ENCODE measurements at regions not wholly inside any gene's neighbourhood (a gene's known extent, or its start where the extent isn't known, plus 50 kb on each side); places are given as distances from the start of the nearest gene placed in this dataset.
"Not testable (repeated sequence)": the region's sequence is repeated elsewhere in the genome, so short reads cannot be mapped to it uniquely, and the experiment has no call there.

DNA sequence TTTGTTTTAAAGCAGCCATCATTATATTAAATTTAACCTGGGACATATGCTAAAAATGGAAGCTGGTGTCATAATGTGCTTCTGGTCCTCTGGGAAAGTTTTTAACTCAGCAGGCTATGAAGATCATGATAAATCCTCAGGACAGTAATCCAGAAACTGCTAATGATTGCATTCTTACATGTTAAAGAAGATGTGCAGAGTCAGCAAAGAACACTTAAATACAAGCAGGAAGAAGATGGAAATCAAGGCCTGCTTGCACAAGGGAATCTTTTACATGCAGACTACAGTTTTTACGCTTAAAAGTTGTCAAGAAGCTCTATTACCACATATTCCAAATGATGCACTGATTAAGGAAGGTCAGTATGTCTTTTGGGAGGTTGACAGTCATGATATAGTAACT, 246.0 kb upstream of the PTPRD start:
- TF ChIP-seq, protein P1, sequence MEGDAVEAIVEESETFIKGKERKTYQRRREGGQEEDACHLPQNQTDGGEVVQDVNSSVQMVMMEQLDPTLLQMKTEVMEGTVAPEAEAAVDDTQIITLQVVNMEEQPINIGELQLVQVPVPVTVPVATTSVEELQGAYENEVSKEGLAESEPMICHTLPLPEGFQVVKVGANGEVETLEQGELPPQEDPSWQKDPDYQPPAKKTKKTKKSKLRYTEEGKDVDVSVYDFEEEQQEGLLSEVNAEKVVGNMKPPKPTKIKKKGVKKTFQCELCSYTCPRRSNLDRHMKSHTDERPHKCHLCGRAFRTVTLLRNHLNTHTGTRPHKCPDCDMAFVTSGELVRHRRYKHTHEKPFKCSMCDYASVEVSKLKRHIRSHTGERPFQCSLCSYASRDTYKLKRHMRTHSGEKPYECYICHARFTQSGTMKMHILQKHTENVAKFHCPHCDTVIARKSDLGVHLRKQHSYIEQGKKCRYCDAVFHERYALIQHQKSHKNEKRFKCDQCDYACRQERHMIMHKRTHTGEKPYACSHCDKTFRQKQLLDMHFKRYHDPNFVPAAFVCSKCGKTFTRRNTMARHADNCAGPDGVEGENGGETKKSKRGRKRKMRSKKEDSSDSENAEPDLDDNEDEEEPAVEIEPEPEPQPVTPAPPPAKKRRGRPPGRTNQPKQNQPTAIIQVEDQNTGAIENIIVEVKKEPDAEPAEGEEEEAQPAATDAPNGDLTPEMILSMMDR (IDR thresholded peaks at IDR 0.05; ENCODE audit: low read depth, low read length): no peak
- no peak for DNase-seq (ENCODE audit: extremely low read depth, low read depth)

DNA sequence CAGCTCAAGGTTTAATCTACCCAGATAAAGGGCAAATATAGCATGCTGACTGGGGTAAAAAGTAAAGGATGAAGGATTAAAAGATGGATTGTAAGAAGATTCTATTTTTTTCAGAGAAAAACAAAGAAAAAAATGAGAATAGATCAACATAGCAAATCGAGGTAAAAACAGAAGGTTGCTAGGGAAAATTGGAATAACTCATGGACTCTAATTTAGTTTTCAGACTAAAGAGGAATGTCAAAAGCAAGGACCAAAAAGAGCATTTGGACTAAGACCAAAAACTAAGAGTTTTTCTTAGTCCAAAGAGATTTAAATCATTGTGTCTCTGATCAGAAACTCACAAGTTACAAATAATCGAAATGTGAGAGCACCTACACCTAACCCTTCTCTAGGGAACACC, 250.7 kb upstream of the PTPRD start:
- TF ChIP-seq, protein P1 (IDR thresholded peaks at IDR 0.05; ENCODE audit: low read depth, low read length): no peak
- DNase-seq (ENCODE audit: extremely low read depth, low read depth): no peak

DNA sequence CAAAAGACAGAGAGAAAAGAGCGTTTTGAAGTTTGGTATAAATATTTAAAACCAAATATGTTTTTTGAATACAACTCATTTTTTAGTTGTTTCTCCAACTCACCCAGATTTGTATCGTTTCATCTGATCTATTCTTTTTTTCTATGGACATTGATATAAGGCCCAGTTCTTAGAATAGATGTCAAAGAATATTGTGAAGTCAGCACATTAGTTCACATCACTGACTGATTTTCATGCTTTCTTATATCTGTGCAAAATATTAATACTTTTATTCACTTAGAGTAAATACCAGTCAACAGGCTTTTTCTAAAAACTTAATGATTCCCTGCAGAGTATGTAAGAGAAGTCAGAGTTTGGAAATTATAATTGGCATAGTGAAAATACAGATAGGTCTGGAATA, 254.4 kb upstream of the PTPRD start:
- TF ChIP-seq, protein P1 (IDR thresholded peaks at IDR 0.05; ENCODE audit: low read depth, low read length): no peak
- DNase-seq (ENCODE audit: extremely low read depth, low read depth): no peak

DNA sequence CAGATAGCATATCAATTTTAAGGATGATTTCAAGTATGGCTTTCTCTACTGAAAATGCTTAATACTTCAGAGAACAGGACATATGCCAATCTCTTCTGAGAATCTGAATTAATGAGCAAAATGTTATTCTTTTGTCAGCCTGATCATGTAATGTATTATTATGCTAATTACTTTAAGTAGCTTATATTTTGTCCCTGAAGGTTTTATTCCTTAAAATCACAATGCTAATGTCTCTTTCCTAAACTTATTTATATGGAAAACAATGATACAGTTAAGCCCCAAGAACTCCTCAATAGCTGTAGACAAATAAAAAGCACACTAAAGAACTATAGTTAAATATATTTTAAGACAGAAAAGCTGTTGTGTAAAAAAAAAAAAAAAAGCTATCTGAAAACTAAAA, 256.9 kb upstream of the PTPRD start:
- TF ChIP-seq, protein P1 (IDR thresholded peaks at IDR 0.05; ENCODE audit: low read depth, low read length): no peak

DNA sequence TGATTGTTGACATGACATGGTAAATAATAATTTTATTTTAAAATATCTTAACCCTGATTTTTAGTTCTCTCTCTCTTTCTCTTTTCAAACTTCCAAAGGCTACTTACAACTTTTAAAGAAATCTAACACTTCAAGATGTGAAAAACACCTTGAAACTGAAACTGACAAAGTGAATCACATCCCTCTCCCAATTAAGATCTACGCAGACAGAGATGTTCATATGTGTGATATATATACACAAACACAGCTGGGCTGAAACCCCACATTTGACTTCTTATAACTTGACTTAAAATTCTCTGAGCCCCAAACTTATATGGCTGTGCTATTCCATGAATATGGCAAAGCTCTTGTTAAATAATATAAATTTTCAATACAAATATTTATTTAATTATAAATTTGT, 261.2 kb upstream of the PTPRD start:
- no peak for DNase-seq (ENCODE audit: extremely low read depth, low read depth)
- TF ChIP-seq, protein P1 (IDR thresholded peaks at IDR 0.05; ENCODE audit: low read depth, low read length): no peak

More for the DNA sequence above, 256.9 kb upstream of the PTPRD start:
- DNase-seq (ENCODE audit: extremely low read depth, low read depth): no peak

DNA sequence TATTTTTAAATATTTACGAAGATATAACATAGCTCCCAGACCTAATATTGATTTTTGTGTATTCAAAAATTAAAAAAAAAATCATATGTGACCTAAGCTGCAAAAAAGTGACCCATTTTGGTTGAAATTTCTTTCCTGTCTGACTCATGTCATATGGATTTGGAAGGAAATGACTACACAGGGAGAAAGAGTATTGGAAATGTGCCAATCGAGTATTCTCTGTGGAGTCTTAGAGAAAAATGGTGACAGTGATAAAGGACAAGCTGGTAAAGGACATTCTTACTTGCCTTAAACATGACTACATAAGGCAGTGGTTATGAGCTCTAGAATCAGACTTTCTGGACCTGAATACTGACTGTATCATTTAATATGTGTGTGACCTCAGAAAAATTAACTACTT, 262.9 kb upstream of the PTPRD start:
- DNase-seq (ENCODE audit: extremely low read depth, low read depth): no peak
- TF ChIP-seq, protein P1 (IDR thresholded peaks at IDR 0.05; ENCODE audit: low read depth, low read length): no peak

DNA sequence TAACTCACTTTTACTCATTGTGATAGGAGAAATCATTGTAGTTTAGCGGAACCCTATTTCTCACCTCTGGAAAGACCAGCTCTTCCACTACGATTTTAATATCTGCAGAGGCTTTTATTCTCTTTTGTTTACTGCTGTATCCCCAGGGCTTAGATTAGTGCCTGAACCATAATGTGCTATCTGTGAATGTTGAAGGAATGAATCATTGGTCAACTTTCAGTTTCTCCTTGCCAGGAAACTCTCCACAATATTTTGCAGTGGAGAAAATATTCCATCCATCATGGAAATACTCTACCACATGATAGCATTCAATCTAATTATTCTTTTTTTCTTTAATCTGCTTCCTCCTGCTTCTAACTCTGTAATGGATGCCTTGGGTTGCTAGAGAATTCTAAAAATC, 263.5 kb upstream of the PTPRD start:
- DNase-seq (ENCODE audit: extremely low read depth, low read depth): no peak
- TF ChIP-seq, protein P1 (IDR thresholded peaks at IDR 0.05; ENCODE audit: low read depth, low read length): no peak

DNA sequence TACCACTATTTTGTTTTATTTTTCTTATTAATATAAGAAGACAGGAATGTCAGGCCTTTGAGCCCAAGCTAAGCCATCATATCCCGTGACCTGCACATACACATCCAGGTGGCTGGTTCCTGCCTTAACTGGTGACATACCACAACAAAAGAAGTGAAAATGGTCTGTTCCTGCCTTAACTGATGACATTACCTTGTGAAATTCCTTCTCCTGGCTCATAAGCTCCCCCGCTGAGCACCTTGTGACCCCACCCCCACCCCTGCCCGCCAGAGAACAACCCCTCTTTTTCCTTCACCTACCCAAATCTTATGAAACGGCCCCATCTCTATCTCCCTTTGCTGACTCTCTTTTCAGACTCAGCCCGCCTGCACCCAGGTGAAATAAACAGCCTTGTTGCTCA, 277.5 kb upstream of the PTPRD start:
- not testable (repeated sequence) for DNase-seq (ENCODE audit: extremely low read depth, low read depth)

All from AG09319 (cell line).